ENCODE measurements at regions not wholly inside any gene's neighbourhood (a gene's known extent, or its start where the extent isn't known, plus 50 kb on each side); places are given as distances from the start of the nearest gene placed in this dataset.

- H3K27me3 ChIP-seq (ENCODE audit: control insufficient read depth, insufficient read depth, low read length) = no peaks in the 10 kb centered on the region
- in situ Hi-C loops (cut with MboI; ENCODE audit: low sequenced_read_pairs) = no loop called here
- no peak overlapping the region for H3K27ac ChIP-seq (ENCODE audit: insufficient read depth, low read length)
- peak overlapping the region; percentile 32 for H2AFZ ChIP-seq (replicated peaks; ENCODE audit: low read length, poor library complexity)
- BruUV-seq (replicated peaks) = no TSS peak
- no peak overlapping the region for H4K91ac ChIP-seq (ENCODE audit: insufficient read depth, low read depth, low read length)
- no peak overlapping the region for H3K14ac ChIP-seq (replicated peaks; ENCODE audit: low read depth, low read length)
- no peaks in the 10 kb centered on the region for H3K9me1 ChIP-seq (ENCODE audit: insufficient read depth, low read length)
- no peaks in the 10 kb centered on the region for H4K20me1 ChIP-seq (ENCODE audit: insufficient read depth, low read length)
- no peak overlapping the region for H3K56ac ChIP-seq (ENCODE audit: extremely low read depth, insufficient read depth, low read length)
- WGBS, 2 experiments (ENCODE audit: extremely low coverage in 2 of 2, insufficient read length in 1 of 2) = 70% methylated on average over 5 of the region's 10 CpGs; no CpG with 5 or more reads in 1 of the 2 experiments
- H3K18ac ChIP-seq (ENCODE audit: low read depth, low read length) = no peak overlapping the region
- no peak overlapping the region for H3K9ac ChIP-seq (ENCODE audit: low read depth, low read length)
- DNase-seq (no peak), ATAC-seq (ENCODE audit: low read depth) (no peak)
- TF ChIP-seq NFE2L2 (IDR thresholded peaks at IDR 0.05; ENCODE audit: low read depth, low read length) (no peak), RAD21 (IDR thresholded peaks at IDR 0.05; ENCODE audit: low read length) (no peak), RFX5 (IDR thresholded peaks at IDR 0.05; ENCODE audit: low read depth, low read length) (no peak), BHLHE40 (IDR thresholded peaks at IDR 0.05; ENCODE audit: low read depth, low read length) (no peak)
- H4K8ac ChIP-seq (ENCODE audit: low read depth in 2 of 2, low read length in 2 of 2) = no peak overlapping the region
- H3K4me2 ChIP-seq (ENCODE audit: low read depth, low read length) = no peak overlapping the region
- no peak overlapping the region for H3K4ac ChIP-seq (ENCODE audit: low read depth, low read length)
- H2AK5ac ChIP-seq (ENCODE audit: low read depth, low read length) = no peak overlapping the region
- H3K4me3 ChIP-seq (ENCODE audit: insufficient read depth, low read depth, low read length) = no peak overlapping the region
- H3K4me1 ChIP-seq (ENCODE audit: control insufficient read depth, insufficient read depth, low read length) = no peaks in the 10 kb centered on the region
- H2BK120ac ChIP-seq (ENCODE audit: low read depth, low read length) = no peak overlapping the region
- H3K36me3 ChIP-seq (ENCODE audit: control insufficient read depth, insufficient read depth, low read length) = no peaks in the 10 kb centered on the region
- no peak overlapping the region for H2BK5ac ChIP-seq (ENCODE audit: low read depth, low read length, poor library complexity, severe bottlenecking)
- POLR2A ChIA-PET (ENCODE audit: unreplicated experiment) = no interaction called here
- H3K79me1 ChIP-seq (ENCODE audit: low read depth in 1 of 2, low read length in 2 of 2) = no peaks in the 10 kb centered on the region
- peaks cover 9% of the 10 kb centered on the region for H3K9me3 ChIP-seq (ENCODE audit: control insufficient read depth, insufficient read depth, low read length)
- intact Hi-C loops (cut with micrococcal nuclease) = no loop called here
- H3K23ac ChIP-seq (ENCODE audit: low read depth, low read length) = no peak overlapping the region
- CTCF ChIA-PET = no interaction called here
- no peak overlapping the region for H2BK15ac ChIP-seq (ENCODE audit: low read depth, low read length)
- dilution Hi-C loops (cut with HindIII; ENCODE audit: low sequenced_read_pairs, unreplicated experiment) = no loop called here
- peak overlapping the region; percentile 55 for H2AK9ac ChIP-seq (replicated peaks; ENCODE audit: low read depth, low read length, poor library complexity)
- no peak overlapping the region for H2BK20ac ChIP-seq (ENCODE audit: low read depth, low read length)
- H4K5ac ChIP-seq (ENCODE audit: low read depth, low read length) = no peak overlapping the region
These were observed 81.6 kb upstream of the CHST15 start for GRCh38 chr10:124174673-124175645.
